HL-60 (cell line): ENCODE measurements at regions not wholly inside any gene's neighbourhood (a gene's known extent, or its start where the extent isn't known, plus 50 kb on each side); places are given as distances from the start of the nearest gene placed in this dataset.

ENCODE experiments used
- CTCF ChIP-seq: IDR thresholded peaks from one replicate; pipeline ENCODE4 v1.5.1; 2011; ENCODE audit warnings: low read length, control low read depth, inconsistent platforms; ENCODE audit not compliant: insufficient read depth
- GABPA ChIP-seq: IDR thresholded peaks from 2 replicates; pipeline ENCODE4 v1.6.1; 2012; ENCODE audit warnings: low read depth
- POLR2AphosphoS5 ChIP-seq: IDR thresholded peaks from 2 replicates; pipeline ENCODE4 v1.6.1; 2012; ENCODE audit warnings: low read depth
- REST ChIP-seq: IDR thresholded peaks from 2 replicates; pipeline ENCODE4 v1.6.1; 2012; ENCODE audit warnings: low read depth; ENCODE audit not compliant: insufficient replicate concordance
- SPI1 ChIP-seq: IDR thresholded peaks from 2 replicates; pipeline ENCODE4 v1.6.1; 2012; ENCODE audit warnings: low read depth, mild to moderate bottlenecking, borderline replicate concordance

GRCh38 chr12:114504311-114504710, 98.4 kb upstream of the TBX5 start:
- TF ChIP-seq CTCF = no peak
- TF ChIP-seq REST = no peak
- TF ChIP-seq POLR2AphosphoS5 = no peak
- TF ChIP-seq GABPA = no peak
- TF ChIP-seq SPI1 = no peak
